RWPE1 (cell line): ENCODE measurements at regions not wholly inside any gene's neighbourhood (a gene's known extent, or its start where the extent isn't known, plus 50 kb on each side); places are given as distances from the start of the nearest gene placed in this dataset.
"Not testable (repeated sequence)": the region's sequence is repeated elsewhere in the genome, so short reads cannot be mapped to it uniquely, and the experiment has no call there.

ENCODE experiments used
- CTCF ChIA-PET: fragments of 350-600 bp; sonication (Branson Sonifier 250); formaldehyde crosslinking; extraction: SDS; loops from one replicate; lab custom pipeline; 2021; lab: Yijun Ruan, JAX
- POLR2A ChIA-PET: fragments of 400-600 bp; formaldehyde crosslinking; extraction: SDS; loops from one replicate; lab custom pipeline; 2020; ENCODE audit warnings: antibody characterized with exemption; ENCODE audit not compliant: low non-redundant PET; lab: Yijun Ruan, JAX
- DNase-seq: peaks from one replicate; pipeline ENCODE4 v3.0.0; 2012; ENCODE audit warnings: low spot score
- H3K27ac ChIP-seq: fragments of 450-650 bp; 2 replicates; pipeline ENCODE4 v1.5.1; 2017
- TF ChIP-seq, protein P1 (sequence below): fragments of 450-650 bp; conservative IDR thresholded peaks from 2 replicates; pipeline ENCODE4 v1.5.1; 2017; ENCODE audit warnings: low read depth, mild to moderate bottlenecking

DNA sequence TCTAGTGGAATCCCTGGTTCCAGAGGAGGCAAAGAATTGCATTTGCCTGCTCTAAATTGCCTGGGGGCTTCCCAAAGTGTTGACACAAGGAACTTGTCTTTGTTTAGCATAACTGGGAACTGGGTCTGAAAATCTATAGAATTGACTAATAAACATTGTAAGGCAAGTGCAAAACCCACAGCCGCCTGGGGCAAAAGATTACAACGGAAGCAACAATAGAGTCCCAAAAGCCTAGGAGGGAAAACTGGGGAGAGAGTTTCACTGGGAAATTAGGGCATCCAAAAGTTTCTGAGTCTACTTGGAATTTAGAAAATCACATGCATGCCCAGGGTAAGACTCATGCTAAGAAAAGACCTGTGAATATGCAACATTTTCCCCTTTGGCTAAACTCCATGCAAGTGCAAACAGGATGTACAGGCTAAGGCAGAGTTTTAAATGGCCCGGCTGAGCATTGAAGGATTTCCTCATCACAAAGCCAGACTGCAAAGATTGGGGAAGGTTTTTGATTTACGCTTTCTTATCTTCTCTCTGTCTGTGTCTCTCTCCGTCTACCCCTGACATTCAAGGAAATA, 725.3 kb upstream of the NCAM2 start:
- TF ChIP-seq, protein P1, sequence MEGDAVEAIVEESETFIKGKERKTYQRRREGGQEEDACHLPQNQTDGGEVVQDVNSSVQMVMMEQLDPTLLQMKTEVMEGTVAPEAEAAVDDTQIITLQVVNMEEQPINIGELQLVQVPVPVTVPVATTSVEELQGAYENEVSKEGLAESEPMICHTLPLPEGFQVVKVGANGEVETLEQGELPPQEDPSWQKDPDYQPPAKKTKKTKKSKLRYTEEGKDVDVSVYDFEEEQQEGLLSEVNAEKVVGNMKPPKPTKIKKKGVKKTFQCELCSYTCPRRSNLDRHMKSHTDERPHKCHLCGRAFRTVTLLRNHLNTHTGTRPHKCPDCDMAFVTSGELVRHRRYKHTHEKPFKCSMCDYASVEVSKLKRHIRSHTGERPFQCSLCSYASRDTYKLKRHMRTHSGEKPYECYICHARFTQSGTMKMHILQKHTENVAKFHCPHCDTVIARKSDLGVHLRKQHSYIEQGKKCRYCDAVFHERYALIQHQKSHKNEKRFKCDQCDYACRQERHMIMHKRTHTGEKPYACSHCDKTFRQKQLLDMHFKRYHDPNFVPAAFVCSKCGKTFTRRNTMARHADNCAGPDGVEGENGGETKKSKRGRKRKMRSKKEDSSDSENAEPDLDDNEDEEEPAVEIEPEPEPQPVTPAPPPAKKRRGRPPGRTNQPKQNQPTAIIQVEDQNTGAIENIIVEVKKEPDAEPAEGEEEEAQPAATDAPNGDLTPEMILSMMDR, result no peak
- CTCF ChIA-PET, result no interaction called here
- peak; percentile 2 for DNase-seq
- H3K27ac ChIP-seq, result no peak overlapping the region
- POLR2A ChIA-PET, result no interaction called here

DNA sequence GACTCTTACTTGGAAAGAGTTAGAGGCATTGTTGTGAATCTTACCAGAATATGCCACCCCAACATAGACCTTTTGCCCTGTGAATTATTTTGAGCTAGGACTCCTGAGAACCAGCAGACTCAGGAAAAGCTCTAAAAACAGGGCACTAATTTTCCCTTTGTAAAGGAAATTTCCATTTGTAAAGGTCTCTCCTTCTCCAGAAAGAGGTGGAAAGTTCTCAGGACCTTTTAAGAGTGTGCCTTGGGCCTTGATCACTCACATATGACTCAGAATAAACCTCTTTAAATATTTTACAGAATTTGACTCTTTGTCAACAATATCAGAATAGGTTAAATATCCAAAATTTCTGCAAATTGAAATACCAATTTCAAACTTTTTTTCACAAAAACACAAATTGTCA, 721.8 kb upstream of the NCAM2 start:
- ChIA-PET POLR2A (no interaction called here), CTCF (no interaction called here)
- TF ChIP-seq, protein P1, result no peak
- DNase-seq, result no peak
- no peak overlapping the region for H3K27ac ChIP-seq

DNA sequence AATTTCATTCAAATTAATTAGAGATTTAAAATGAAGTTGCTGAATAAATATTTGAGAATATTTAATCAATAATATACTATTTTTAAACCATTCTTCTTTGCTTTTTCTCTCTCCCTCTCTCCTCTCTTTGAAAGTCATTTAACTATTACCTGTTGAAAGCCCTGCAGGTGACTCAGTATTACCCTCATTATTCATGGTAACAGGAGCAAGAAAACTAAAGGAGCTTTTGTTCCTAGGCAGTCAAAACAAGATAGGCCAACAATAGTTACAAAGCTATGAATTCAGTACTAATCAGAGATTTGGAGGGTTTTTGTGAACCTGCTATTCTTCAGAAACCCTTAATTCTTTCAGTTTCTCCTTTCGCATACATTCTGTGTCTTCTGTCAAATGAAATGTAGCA, 721.3 kb upstream of the NCAM2 start:
- ChIA-PET CTCF (no interaction called here), POLR2A (no interaction called here)
- no peak overlapping the region for H3K27ac ChIP-seq
- DNase-seq, result no peak
- TF ChIP-seq, protein P1, result no peak

DNA sequence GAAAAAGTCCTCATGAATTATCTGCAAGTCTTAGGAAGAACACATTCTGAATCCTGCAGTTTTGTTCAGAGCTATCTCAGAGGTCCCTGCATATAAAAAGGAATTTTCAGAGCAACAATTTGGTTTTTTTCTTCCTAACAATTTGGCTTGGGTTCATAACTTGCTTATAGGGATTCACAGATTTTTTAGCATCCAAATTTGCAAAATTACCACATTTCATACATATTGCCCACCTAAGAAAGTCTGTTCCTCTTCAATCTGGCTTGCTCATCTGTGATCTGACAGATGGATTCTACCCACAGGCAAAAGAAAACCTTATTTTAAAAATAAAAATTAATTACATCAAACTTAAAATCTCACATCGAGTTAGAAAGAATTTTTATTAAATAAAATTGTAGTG, 714.4 kb upstream of the NCAM2 start:
- DNase-seq, result no peak
- CTCF ChIA-PET, result no interaction called here
- no peak overlapping the region for H3K27ac ChIP-seq
- TF ChIP-seq, protein P1, result no peak
- POLR2A ChIA-PET, result no interaction called here

DNA sequence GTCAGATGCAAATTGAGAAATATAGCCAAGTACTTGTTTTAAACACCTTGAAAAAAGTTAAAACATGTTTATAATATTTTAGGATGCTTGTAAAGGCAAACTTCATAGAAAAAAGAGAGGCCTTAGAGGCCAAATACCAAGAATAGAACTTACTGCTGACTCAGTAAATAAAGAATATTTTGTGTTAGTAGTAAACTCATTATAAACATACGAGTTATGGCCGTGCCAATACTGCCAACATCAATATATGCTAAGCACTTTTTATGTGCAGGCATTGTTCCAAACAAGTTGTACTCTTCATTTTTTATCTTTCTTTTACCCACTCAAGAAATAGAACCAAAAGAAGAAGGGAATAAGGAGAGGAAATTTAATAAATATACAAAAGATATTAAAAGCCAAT, 705.9 kb upstream of the NCAM2 start:
- POLR2A ChIA-PET, result no interaction called here
- no peak for DNase-seq
- TF ChIP-seq, protein P1, result no peak
- H3K27ac ChIP-seq, result no peak overlapping the region
- CTCF ChIA-PET, result no interaction called here

DNA sequence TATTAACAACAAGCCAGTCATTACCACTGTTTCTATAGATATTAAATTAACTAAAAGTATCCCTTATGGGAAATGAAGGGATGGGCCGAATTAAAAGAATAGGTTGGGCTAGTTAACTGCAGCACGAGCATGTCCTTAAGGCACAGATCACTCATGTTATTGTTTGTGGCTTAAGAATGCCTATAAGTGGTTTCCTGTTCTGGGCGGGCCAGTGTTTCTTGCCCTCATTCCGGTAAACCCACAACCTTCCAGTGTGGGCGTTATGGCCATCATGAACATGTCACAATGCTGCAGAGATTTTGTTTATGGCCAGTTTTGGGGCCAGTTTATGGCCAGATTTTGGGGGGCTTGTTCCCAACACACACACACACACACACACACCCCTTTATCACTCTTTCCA, 705.4 kb upstream of the NCAM2 start:
- H3K27ac ChIP-seq, POLR2A ChIA-PET, CTCF ChIA-PET, DNase-seq: not testable (repeated sequence)

DNA sequence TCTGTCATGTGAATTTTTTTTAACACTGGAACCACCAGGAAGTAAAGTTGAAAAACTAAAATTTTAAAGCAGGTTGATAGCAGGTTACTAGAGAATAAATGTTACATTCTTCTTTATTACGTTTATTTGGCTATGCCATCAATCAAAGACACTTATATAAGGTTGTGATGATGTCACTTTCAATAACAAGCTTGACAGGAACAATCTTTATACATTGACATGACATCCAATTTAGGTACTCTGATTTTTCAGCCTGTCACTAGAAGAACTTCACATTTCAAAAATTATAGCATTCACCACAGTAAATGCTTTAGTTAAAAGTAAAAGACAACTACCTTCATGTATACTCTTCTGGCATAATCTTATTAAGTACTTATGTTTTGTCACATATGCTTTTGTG, 696.8 kb upstream of the NCAM2 start:
- no peak overlapping the region for H3K27ac ChIP-seq
- ChIA-PET CTCF (no interaction called here), POLR2A (no interaction called here)
- TF ChIP-seq, protein P1, result no peak
- DNase-seq, result no peak
